GM23248 (cell line): ENCODE measurements at regions not wholly inside any gene's neighbourhood (a gene's known extent, or its start where the extent isn't known, plus 50 kb on each side); places are given as distances from the start of the nearest gene placed in this dataset.

Experiments
- DNase-seq: peaks from one replicate; pipeline ENCODE4 v3.0.0-alpha.2; 2015
- H2AFZ ChIP-seq: fragments of 200-600 bp; sonication (generic); 2 replicates; pipeline ENCODE4 v1.6.1; 2016; ENCODE audit warnings: antibody characterized with exemption
- H3F3A ChIP-seq: fragments of 200-600 bp; sonication (generic); 2 replicates; pipeline ENCODE4 v1.6.1; 2016; ENCODE audit warnings: mild to moderate bottlenecking, antibody characterized with exemption, mixed run types; ENCODE audit not compliant: insufficient read depth
- H3K27ac ChIP-seq: fragments of 200-600 bp; sonication (generic); 2 replicates; pipeline ENCODE4 v1.5.1; 2016; ENCODE audit warnings: mild to moderate bottlenecking
- H3K27me3 ChIP-seq: fragments of 200-600 bp; sonication (generic); replicated peaks from 2 replicates; pipeline ENCODE4 v1.6.1; 2016; ENCODE audit warnings: mild to moderate bottlenecking; ENCODE audit not compliant: insufficient read depth
- H3K36me3 ChIP-seq: fragments of 200-600 bp; sonication (generic); 2 replicates; pipeline ENCODE4 v1.6.1; 2016; ENCODE audit warnings: low read depth, mild to moderate bottlenecking
- H3K4me1 ChIP-seq: fragments of 200-600 bp; sonication (generic); 2 replicates; pipeline ENCODE4 v1.6.1; 2016; ENCODE audit warnings: mild to moderate bottlenecking; ENCODE audit not compliant: insufficient read depth
- H3K4me2 ChIP-seq: fragments of 200-600 bp; sonication (generic); one replicate; pipeline ENCODE4 v1.6.1; 2016; ENCODE audit warnings: mild to moderate bottlenecking; ENCODE audit not compliant: unreplicated experiment
- H3K4me3 ChIP-seq: fragments of 200-600 bp; sonication (generic); 2 replicates; pipeline ENCODE4 v1.5.1; 2016; ENCODE audit warnings: mild to moderate bottlenecking
- H3K79me2 ChIP-seq: fragments of 200-600 bp; sonication (generic); 2 replicates; pipeline ENCODE4 v1.6.1; 2016; ENCODE audit warnings: mild to moderate bottlenecking; ENCODE audit not compliant: insufficient read depth
- H3K9ac ChIP-seq: fragments of 200-600 bp; sonication (generic); 2 replicates; pipeline ENCODE4 v1.6.1; 2016; ENCODE audit warnings: mild to moderate bottlenecking
- H3K9me2 ChIP-seq: fragments of 200-600 bp; sonication (generic); 2 replicates; pipeline ENCODE4 v1.6.1; 2016; ENCODE audit warnings: mixed run types, mild to moderate bottlenecking, moderate library complexity; ENCODE audit not compliant: insufficient read depth
- H3K9me3 ChIP-seq: fragments of 200-600 bp; sonication (generic); one replicate; pipeline ENCODE4 v1.6.1; 2017; ENCODE audit warnings: low read depth
- H4K20me1 ChIP-seq: fragments of 200-600 bp; sonication (generic); 2 replicates; pipeline ENCODE4 v1.6.0; 2016; ENCODE audit not compliant: insufficient read depth
- EZH2 ChIP-seq: fragments of 200-600 bp; sonication (generic); IDR thresholded peaks from 2 replicates; pipeline ENCODE4 v1.6.1; 2018; ENCODE audit warnings: antibody characterized with exemption, mild to moderate bottlenecking; ENCODE audit not compliant: insufficient read depth, poor library complexity, severe bottlenecking
- EZH2phosphoT487 ChIP-seq: fragments of 200-600 bp; sonication (generic); IDR thresholded peaks from 2 replicates; pipeline ENCODE4 v1.6.1; 2018; ENCODE audit warnings: antibody characterized with exemption, moderate library complexity, mild to moderate bottlenecking, low read depth; ENCODE audit not compliant: insufficient read depth
- WGBS, 2 experiments: methylation state at CpG; one replicate each; pipeline ENCODE4 v1.1.6; 2015 to 2017; ENCODE audit warnings: low lambda C conversion rate in 2 of 2, low coverage in 1 of 2; ENCODE audit errors: missing lambda C conversion rate in 2 of 2; 5-methylcytosine and 5-hydroxymethylcytosine counted together
- in situ Hi-C: fragments of 300-500 bp; cut with MboI; formaldehyde crosslinking; loops from 2 replicates; pipeline ENCODE4 v1.15.0; 2020

DNA sequence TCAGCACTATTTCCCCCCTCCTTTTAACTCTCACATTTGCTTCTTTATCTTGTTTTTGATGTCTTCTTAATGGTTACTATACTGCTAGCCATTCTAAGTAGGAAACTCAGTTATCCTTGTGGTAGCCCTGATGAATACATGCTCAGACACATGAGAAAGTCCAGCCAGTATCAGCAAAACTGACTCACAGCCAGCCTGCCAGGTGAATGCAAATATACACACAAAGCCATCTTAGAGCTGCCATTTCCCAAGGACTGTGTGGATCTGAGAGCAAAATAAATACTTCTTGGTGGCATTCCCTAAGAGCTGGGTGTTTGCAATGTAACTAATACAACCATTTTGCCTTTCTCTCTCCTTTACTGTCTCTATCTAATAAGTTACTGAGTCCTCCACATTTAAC is 455.2 kb downstream of the CCER1 start:
- H3K79me2 ChIP-seq: no peaks in the 10 kb centered on the region
- no peak for TF ChIP-seq EZH2phosphoT487
- TF ChIP-seq EZH2: no peak
- H4K20me1 ChIP-seq: no peaks in the 10 kb centered on the region
- no peaks in the 10 kb centered on the region for H3K27me3 ChIP-seq
- no peaks in the 10 kb centered on the region for H3K4me1 ChIP-seq
- no peak overlapping the region for H2AFZ ChIP-seq
- no peak overlapping the region for H3K4me3 ChIP-seq
- no peak overlapping the region for H3K27ac ChIP-seq
- no peaks in the 10 kb centered on the region for H3F3A ChIP-seq
- no peak overlapping the region for H3K9ac ChIP-seq
- no peak overlapping the region for H3K4me2 ChIP-seq
- in situ Hi-C loops: no loop called here
- H3K9me3 ChIP-seq: no peaks in the 10 kb centered on the region
- H3K9me2 ChIP-seq: no peaks in the 10 kb centered on the region
- no peak for DNase-seq
- H3K36me3 ChIP-seq: no peaks in the 10 kb centered on the region

- no peak for TF ChIP-seq EZH2
- TF ChIP-seq EZH2phosphoT487: no peak
- H3K4me1 ChIP-seq: no peaks in the 10 kb centered on the region
- no peak overlapping the region for H3K9ac ChIP-seq
- no peak overlapping the region for H3K4me2 ChIP-seq
- no peak for DNase-seq
- H3K27ac ChIP-seq: no peak overlapping the region
- H3K79me2 ChIP-seq: no peaks in the 10 kb centered on the region
- no peaks in the 10 kb centered on the region for H3F3A ChIP-seq
- H3K9me2 ChIP-seq: no peaks in the 10 kb centered on the region
- H3K4me3 ChIP-seq: no peak overlapping the region
- in situ Hi-C loops: no loop called here
- no peak overlapping the region for H2AFZ ChIP-seq
- no peaks in the 10 kb centered on the region for H3K36me3 ChIP-seq
- no peaks in the 10 kb centered on the region for H4K20me1 ChIP-seq
- H3K27me3 ChIP-seq: no peaks in the 10 kb centered on the region
- H3K9me3 ChIP-seq: no peaks in the 10 kb centered on the region
- 47 to 62% methylated on average over 6 of the region's 6 CpGs for WGBS, 2 experiments
These were observed 456.9 kb downstream of the CCER1 start for GRCh38 chr12:90497923-90498545.

- Histone ChIP-seq H3K4me2 (no peak overlapping the region), H3K4me3 (no peak overlapping the region), H4K20me1 (no peaks in the 10 kb centered on the region), H3K9me3 (no peaks in the 10 kb centered on the region), H3K4me1 (no peaks in the 10 kb centered on the region), H3K27me3 (no peaks in the 10 kb centered on the region), H2AFZ (no peak overlapping the region), H3K9me2 (no peaks in the 10 kb centered on the region), H3K27ac (no peak overlapping the region), H3K36me3 (no peaks in the 10 kb centered on the region), H3K9ac (no peak overlapping the region), H3F3A (no peaks in the 10 kb centered on the region), H3K79me2 (no peaks in the 10 kb centered on the region)
- no peak for DNase-seq
- in situ Hi-C loops: no loop called here
- TF ChIP-seq EZH2: no peak
- TF ChIP-seq EZH2phosphoT487: no peak
These were observed 464.6 kb downstream of the CCER1 start for GRCh38 chr12:90490355-90490754.

DNA sequence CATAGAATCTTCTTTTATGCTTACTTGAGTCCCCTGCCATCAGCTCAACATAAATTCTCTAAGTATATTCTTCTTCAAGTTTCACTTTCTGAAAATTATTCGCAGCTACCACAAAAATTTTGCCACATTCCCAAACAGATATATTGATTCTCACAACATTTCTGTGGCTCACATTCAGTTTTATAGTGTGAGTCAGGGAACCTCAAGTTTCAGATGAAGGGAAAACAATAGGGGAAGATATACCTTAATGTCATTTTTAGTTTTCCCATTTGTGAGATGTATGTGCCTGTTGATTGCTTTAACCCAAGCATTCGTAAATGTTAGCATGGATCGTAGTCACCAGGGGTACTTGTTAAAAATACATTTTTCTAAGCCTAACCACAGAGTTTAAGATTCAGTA is 465.8 kb downstream of the CCER1 start:
- no peaks in the 10 kb centered on the region for H3K79me2 ChIP-seq
- no peaks in the 10 kb centered on the region for H3K9me3 ChIP-seq
- no peaks in the 10 kb centered on the region for H3K36me3 ChIP-seq
- H3K9ac ChIP-seq: no peak overlapping the region
- in situ Hi-C loops: no loop called here
- no peak overlapping the region for H3K27ac ChIP-seq
- H3K4me3 ChIP-seq: no peak overlapping the region
- WGBS, 2 experiments: 79% methylated on average over 3 of the region's 3 CpGs
- no peaks in the 10 kb centered on the region for H3K9me2 ChIP-seq
- no peaks in the 10 kb centered on the region for H3K27me3 ChIP-seq
- TF ChIP-seq EZH2phosphoT487 (no peak), EZH2 (no peak)
- no peaks in the 10 kb centered on the region for H3K4me1 ChIP-seq
- H3F3A ChIP-seq: no peaks in the 10 kb centered on the region
- H4K20me1 ChIP-seq: no peaks in the 10 kb centered on the region
- H3K4me2 ChIP-seq: no peak overlapping the region
- peak; percentile 6 for DNase-seq
- no peak overlapping the region for H2AFZ ChIP-seq

DNA sequence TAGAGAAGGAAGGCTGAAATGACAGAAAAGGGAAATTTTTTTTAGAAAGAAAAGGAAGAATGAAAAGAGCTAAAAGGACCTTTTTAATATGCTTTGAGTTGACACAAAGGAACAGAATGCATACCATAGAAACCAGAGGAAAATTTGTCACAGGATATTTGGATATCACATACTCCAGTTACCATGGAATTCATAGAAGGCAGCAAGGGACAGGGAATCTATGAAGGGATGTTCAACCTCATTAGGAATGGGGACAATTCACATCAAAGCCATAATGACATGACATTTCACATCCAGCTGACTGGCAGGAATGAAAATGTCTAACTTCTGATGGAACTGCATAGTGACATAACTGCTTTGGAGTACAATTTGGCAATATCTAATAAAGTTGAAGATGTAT is 469.4 kb downstream of the CCER1 start:
- DNase-seq: no peak
- no peaks in the 10 kb centered on the region for H3K9me3 ChIP-seq
- in situ Hi-C loops: no loop called here
- no peak overlapping the region for H2AFZ ChIP-seq
- no peak overlapping the region for H3K9ac ChIP-seq
- H3K4me3 ChIP-seq: no peak overlapping the region
- no peaks in the 10 kb centered on the region for H3K36me3 ChIP-seq
- no peak overlapping the region for H3K4me2 ChIP-seq
- TF ChIP-seq EZH2 (no peak), EZH2phosphoT487 (no peak)
- no peak overlapping the region for H3K27ac ChIP-seq
- no peaks in the 10 kb centered on the region for H3F3A ChIP-seq
- no peaks in the 10 kb centered on the region for H4K20me1 ChIP-seq
- no peaks in the 10 kb centered on the region for H3K79me2 ChIP-seq
- H3K9me2 ChIP-seq: no peaks in the 10 kb centered on the region
- H3K27me3 ChIP-seq: no peaks in the 10 kb centered on the region
- no peaks in the 10 kb centered on the region for H3K4me1 ChIP-seq
